ENCODE measurements at regions not wholly inside any gene's neighbourhood (a gene's known extent, or its start where the extent isn't known, plus 50 kb on each side); places are given as distances from the start of the nearest gene placed in this dataset.

DNA sequence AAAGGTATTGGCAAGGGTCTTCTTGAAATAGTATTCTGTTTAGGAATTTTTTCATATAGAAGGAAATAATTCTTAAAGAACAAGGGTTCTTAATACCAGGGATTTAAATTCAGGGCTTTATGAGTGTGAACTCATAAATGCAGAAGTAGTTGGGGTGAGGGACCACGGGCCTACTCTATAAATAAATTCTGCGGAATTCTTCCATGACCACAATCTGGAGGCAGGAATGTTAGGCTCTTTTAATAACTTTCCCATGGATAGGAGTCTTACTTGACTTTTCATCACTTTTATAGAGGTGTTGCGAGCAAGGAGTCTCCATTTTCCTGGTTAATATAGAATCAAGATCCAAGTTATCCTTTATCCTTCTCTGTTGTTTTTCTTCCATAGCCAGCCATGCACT lies 76.7 kb upstream of the SLC4A4 start:
- H3K9me3 Mint-ChIP-seq (ENCODE audit: unreplicated experiment) = no peaks in the 10 kb centered on the region
- no peak for DNase-seq (ENCODE audit: extremely low spot score, unreplicated experiment)
- H3K4me1 Mint-ChIP-seq (ENCODE audit: unreplicated experiment) = peaks cover 32% of the 10 kb centered on the region
- peaks cover 2% of the 10 kb centered on the region for H3K27me3 Mint-ChIP-seq (ENCODE audit: unreplicated experiment)
- TF ChIP-seq, protein P1, sequence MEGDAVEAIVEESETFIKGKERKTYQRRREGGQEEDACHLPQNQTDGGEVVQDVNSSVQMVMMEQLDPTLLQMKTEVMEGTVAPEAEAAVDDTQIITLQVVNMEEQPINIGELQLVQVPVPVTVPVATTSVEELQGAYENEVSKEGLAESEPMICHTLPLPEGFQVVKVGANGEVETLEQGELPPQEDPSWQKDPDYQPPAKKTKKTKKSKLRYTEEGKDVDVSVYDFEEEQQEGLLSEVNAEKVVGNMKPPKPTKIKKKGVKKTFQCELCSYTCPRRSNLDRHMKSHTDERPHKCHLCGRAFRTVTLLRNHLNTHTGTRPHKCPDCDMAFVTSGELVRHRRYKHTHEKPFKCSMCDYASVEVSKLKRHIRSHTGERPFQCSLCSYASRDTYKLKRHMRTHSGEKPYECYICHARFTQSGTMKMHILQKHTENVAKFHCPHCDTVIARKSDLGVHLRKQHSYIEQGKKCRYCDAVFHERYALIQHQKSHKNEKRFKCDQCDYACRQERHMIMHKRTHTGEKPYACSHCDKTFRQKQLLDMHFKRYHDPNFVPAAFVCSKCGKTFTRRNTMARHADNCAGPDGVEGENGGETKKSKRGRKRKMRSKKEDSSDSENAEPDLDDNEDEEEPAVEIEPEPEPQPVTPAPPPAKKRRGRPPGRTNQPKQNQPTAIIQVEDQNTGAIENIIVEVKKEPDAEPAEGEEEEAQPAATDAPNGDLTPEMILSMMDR (IDR thresholded peaks at IDR 0.05) = no peak
- H3K27ac Mint-ChIP-seq (ENCODE audit: unreplicated experiment) = peak overlapping the region; percentile 51
- peaks cover 10% of the 10 kb centered on the region for H3K36me3 Mint-ChIP-seq (ENCODE audit: unreplicated experiment)
- H3K4me3 Mint-ChIP-seq (ENCODE audit: unreplicated experiment) = no peak overlapping the region

GRCh38 chr4:71266090-71266794 lies 72.6 kb upstream of the SLC4A4 start:
- H3K27me3 Mint-ChIP-seq (ENCODE audit: unreplicated experiment) = no peaks in the 10 kb centered on the region
- TF ChIP-seq, protein P1 (IDR thresholded peaks at IDR 0.05) = no peak

GRCh38 chr4:71267244-71267643 lies 71.6 kb upstream of the SLC4A4 start:
- TF ChIP-seq, protein P1 (IDR thresholded peaks at IDR 0.05) = no peak
- peak overlapping the region; percentile 0 for H3K27ac Mint-ChIP-seq (ENCODE audit: unreplicated experiment)

More at GRCh38 chr4:71266090-71266794, 72.6 kb upstream of the SLC4A4 start:
- Mint-ChIP-seq H3K36me3 (ENCODE audit: unreplicated experiment) (no peaks in the 10 kb centered on the region), H3K4me3 (ENCODE audit: unreplicated experiment) (no peak overlapping the region), H3K4me1 (ENCODE audit: unreplicated experiment) (peaks cover 51% of the 10 kb centered on the region), H3K27ac (ENCODE audit: unreplicated experiment) (peak overlapping the region; percentile 29), H3K9me3 (ENCODE audit: unreplicated experiment) (no peaks in the 10 kb centered on the region)
- no peak for DNase-seq (ENCODE audit: extremely low spot score, unreplicated experiment)

DNA sequence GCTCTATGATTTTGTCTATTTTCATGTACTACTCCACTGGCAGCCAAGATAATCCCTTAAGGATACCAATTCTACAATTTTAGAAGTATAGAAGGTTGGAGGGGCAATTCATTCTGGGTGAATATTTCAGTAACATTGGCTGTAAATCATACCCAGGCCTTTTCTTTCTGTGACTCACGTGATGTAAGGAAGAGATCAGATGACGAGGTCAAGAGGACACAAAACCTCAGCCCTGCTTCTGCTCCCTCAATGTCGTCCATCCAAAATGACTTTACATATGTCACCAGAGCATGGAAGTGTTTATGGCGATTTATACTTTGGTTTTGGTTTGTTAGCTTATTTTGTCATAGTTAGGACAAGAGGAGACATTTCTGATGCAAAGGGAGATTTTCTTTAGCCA lies 70.7 kb upstream of the SLC4A4 start:
- DNase-seq (ENCODE audit: extremely low spot score, unreplicated experiment) = no peak
- TF ChIP-seq, protein P1 (IDR thresholded peaks at IDR 0.05) = no peak
- H3K27ac Mint-ChIP-seq (ENCODE audit: unreplicated experiment) = no peak overlapping the region
- H3K9me3 Mint-ChIP-seq (ENCODE audit: unreplicated experiment) = no peaks in the 10 kb centered on the region
- no peaks in the 10 kb centered on the region for H3K36me3 Mint-ChIP-seq (ENCODE audit: unreplicated experiment)
- H3K4me1 Mint-ChIP-seq (ENCODE audit: unreplicated experiment) = peaks cover 36% of the 10 kb centered on the region
- H3K4me3 Mint-ChIP-seq (ENCODE audit: unreplicated experiment) = no peak overlapping the region
- H3K27me3 Mint-ChIP-seq (ENCODE audit: unreplicated experiment) = no peaks in the 10 kb centered on the region

More at GRCh38 chr4:71267244-71267643, 71.6 kb upstream of the SLC4A4 start:
- H3K4me1 Mint-ChIP-seq (ENCODE audit: unreplicated experiment) = peaks cover 42% of the 10 kb centered on the region
- DNase-seq (ENCODE audit: extremely low spot score, unreplicated experiment) = no peak
- no peaks in the 10 kb centered on the region for H3K27me3 Mint-ChIP-seq (ENCODE audit: unreplicated experiment)
- no peaks in the 10 kb centered on the region for H3K9me3 Mint-ChIP-seq (ENCODE audit: unreplicated experiment)
- no peak overlapping the region for H3K4me3 Mint-ChIP-seq (ENCODE audit: unreplicated experiment)
- H3K36me3 Mint-ChIP-seq (ENCODE audit: unreplicated experiment) = no peaks in the 10 kb centered on the region

DNA sequence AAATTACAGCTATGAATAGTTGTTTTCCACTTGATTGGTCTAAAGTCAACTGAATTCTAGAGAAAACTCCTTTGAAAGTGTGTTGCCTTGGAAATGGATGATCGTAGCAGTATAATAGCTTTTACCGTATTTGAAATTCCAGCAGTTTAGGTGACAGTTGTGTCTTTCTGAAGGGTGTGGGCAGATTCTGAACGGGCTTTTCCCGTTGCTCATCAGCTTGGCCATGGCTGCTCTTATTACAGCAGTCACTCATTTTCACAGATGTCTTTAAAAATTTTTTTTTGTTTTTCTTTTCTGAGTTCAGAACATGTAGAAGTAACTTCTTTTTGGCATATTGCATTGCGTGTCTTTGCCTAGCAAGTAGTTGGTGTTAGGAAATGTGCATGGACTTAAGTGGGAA lies 69.6 kb upstream of the SLC4A4 start:
- H3K36me3 Mint-ChIP-seq (ENCODE audit: unreplicated experiment) = no peaks in the 10 kb centered on the region
- H3K4me1 Mint-ChIP-seq (ENCODE audit: unreplicated experiment) = peaks cover 37% of the 10 kb centered on the region
- DNase-seq (ENCODE audit: extremely low spot score, unreplicated experiment) = no peak
- H3K27ac Mint-ChIP-seq (ENCODE audit: unreplicated experiment) = peak overlapping the region; percentile 31
- no peak overlapping the region for H3K4me3 Mint-ChIP-seq (ENCODE audit: unreplicated experiment)
- H3K9me3 Mint-ChIP-seq (ENCODE audit: unreplicated experiment) = no peaks in the 10 kb centered on the region
- TF ChIP-seq, protein P1 (IDR thresholded peaks at IDR 0.05) = no peak
- H3K27me3 Mint-ChIP-seq (ENCODE audit: unreplicated experiment) = no peaks in the 10 kb centered on the region

All from osteocyte (in vitro differentiated cells).